GM18861 (cell line): ENCODE measurements at regions not wholly inside any gene's neighbourhood (a gene's known extent, or its start where the extent isn't known, plus 50 kb on each side); places are given as distances from the start of the nearest gene placed in this dataset.

Experiments used
- ATAC-seq: cut with Tn5 transposase; IDR thresholded peaks from one replicate; pipeline ENCODE4 v1.9.1; 2021; ENCODE audit not compliant: unreplicated experiment

DNA sequence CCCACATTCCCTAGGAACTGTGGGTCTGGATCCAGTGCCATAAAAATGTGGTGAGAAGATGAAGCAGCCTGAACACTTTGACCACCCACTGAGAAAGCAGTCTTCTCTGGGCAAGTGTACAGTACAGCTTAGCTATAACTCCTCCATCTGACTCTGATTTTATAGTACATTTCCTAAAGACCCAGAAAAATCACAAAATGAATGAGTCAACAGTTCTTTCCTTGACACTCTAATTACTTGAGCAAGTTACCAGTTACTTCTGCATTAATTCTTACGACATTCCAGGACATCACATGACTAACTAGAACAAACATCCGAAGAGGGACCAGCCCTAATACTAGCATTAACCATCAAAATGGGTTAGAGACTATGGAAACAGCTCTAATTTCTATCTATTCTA lies 148.1 kb upstream of the PEX5L start:
- no peak for ATAC-seq

DNA sequence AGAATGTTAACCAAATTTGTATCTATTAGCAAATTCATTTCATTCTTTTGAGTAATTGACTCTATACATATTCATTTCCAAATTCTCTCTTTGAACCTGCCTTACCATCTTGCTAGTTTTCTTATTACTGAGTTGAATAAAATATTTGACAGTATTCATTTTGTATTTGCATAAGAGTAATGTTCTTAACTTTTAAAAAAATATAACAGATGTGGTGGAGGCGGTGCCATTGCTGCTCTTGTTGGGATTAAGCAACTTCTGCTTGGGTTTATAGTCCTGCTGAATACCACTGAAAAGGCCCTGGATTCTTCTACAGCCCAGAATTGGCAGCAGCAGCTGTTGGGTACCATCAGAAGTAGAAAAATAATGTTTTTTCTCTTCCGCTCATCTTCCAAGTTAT lies 148.9 kb upstream of the PEX5L start:
- ATAC-seq: no peak

DNA sequence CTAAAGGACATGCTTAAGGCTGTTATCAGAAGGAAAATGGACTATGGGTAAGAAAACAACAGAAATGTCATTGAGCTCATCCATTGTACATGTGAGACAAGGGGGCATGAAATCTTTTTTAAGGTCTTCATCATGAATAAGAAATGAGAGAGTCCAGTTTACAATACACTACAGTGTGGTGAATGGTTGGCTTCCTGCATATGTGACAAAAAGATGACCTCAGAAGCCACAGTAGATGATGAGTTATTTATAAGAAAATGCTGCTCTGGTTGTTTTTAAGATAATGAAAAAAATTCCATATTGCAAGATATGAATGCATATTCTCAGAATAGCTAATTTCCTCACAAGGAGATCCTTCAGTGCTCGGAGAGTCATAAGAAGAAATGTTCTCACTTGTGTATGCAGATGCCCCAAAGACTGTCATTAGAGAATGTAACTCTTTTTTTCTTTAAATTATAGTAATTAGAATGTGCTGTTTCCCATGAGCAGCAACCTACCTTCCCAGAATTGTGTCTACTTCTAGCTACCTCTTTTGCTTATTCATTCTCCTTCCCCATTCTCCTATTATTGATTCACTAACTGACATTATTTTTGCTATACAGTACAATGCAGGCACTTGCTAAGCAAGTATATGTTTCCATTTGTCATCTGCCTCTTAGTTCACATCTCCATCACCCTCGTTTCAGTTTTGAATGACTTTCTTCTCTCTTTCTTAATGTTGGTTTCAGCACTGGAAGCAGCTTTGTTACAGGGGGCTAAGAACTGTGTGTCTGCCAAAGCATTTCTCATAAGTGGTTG lies 152.0 kb upstream of the PEX5L start:
- ATAC-seq: peak; percentile 49

DNA sequence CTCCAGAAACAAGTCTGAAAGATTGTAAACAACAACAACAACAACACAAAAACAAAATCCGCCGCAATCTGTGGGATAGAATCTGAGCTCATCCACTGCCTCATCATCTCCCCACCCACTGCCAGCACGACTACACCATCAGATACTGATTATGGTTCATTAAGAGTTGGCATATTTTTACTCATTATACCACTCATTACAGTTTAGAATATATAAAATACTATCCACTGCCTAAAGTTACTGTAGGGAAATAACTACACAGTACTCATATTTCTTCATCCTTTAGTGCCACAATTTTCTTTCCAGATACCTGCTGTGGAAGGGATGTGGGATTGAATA lies 152.5 kb upstream of the PEX5L start:
- ATAC-seq: no peak

DNA sequence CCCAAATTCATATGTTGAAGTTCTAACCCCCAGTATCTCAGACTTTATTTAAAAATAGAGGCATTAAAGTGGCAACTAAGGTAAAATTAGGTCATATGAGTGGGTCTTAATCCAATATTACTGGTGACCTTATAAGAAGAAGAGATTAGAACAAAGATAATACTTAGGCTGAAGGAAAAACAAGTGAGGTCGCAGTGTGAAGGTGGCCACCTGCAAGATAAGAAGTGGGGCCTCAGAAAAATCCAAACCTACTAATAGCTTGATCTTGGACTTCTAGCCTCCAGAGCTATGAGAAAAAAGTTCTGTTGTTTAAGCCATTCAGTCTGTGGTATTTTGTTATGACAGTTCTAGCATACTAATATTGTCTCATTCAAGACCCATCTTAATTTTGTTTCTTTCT lies 159.9 kb upstream of the PEX5L start:
- ATAC-seq: no peak

DNA sequence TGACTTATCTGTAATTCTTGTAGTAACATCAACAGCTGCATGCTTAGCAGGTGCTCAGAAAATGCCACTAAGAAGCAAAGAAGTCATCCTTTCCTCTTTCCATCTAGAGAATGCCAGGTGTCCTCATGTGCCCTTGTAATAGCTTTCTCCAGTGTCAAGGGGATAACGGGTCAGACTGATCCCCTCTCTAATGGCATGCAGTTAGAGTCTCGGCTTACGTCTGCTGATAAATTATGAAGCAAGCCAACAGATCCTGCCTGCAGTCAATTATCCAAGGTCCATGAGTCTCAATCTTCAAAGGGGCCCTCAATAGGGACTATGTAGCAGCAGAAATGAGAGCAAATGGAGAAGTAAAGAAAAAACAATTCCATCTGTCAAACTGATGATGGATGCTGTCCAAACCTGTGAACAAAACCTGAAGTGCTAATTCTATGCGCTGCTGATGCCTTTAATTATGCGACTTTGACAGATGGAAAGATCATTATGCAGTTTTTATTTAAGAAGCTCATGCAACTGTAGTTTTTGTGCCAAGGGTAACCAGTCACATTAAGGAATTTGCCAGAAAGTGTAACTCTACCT lies 162.8 kb upstream of the PEX5L start:
- ATAC-seq: no peak

DNA sequence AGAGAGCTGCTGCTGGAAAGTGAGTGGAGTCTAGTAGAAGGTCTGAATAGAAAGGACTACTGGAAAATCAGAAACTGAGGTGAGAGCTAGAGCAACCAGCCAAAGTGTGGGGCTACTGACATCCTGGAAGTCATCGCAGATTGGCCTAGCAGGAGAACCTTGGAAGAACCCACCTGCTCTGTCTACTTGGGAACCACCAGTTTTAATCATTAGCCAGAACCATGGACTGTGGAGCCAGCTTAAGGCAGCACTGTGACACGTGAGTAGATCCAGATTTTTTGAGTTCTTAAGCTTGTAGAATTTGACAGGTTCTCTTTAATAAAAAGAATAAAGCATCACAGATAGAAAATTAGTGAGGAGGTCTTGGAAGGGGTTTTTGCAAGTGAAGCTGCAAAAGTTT lies 179.1 kb upstream of the PEX5L start:
- no peak for ATAC-seq

DNA sequence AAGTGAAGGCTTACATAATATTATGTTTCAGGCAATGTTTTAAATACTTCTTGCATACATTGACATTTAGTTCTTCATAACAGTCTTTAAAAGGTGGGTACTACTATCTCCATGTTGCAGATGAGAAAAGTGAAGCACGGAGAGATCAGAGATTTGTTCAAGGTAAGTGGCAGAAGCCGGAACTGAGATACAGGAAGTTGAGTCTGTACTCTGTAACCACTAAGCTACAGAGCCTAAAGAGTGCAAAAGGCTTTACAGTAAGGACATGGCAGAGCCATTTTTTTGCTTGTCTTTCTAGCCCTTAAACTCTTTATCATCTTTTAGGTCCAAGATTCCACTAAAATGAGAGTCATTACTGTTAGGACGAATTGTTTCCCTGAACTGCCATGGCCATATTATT lies 186.5 kb upstream of the PEX5L start:
- no peak for ATAC-seq

DNA sequence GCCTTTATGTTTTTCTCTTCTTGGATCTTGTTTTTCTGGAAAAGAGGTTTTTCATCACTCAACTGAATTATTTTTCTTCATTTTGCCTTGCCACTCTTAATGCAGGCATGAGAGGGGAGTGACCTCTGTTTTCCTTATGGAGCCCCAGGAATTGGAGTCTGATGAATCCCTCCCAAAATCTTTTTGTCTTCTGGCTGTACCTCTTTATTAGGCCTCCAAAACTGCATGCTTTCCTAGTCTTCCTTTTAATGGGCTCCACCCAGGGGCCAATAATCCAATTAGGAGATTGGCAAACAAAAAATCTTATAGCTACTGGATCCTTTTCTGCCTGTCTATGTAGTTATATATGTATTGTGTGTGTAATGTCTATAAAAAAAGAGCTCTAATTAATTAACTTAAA lies 192.4 kb upstream of the PEX5L start:
- ATAC-seq: no peak

DNA sequence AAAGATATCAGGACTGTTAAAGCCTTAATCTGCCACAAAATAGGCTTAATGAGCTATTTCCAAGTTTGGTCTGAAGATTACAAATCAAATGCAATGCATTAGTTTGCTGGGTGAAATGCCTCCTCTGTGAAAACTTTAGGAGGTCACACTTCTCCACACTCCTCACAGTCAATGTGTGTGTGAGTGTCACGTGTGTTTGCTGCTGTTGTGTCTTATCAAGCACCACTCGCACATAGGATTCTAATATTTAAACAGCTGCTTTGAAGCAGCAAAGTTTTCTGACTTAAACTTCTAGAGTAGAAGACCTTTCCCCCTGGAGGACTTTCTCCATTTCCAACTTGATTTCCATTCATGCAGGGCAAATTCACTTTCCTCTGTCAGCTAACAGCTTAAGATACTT lies 203.2 kb upstream of the PEX5L start:
- ATAC-seq: no peak

DNA sequence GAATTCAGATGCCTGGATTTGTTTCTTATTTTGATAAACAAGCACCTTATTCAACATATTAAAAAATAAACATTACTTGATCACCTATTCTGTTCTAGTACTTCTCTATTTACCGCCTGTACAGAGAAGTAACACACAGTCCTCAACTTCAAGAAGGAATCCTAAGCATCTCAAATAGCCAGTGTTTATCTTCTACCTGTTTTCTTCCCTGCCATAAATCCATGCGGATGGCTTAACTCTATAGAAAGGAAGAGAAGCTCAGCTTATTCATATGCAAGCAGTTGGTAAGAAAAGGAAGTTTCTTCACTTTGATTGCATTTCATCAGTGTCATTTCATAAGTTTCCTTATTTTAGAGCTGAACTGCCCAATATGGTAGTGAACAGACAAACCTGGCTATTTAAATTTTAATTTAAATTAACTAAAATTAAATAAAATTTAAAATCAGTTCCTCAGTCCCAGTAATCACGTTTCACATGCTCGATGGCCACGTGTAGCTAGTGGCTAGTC lies 210.0 kb upstream of the PEX5L start:
- no peak for ATAC-seq

DNA sequence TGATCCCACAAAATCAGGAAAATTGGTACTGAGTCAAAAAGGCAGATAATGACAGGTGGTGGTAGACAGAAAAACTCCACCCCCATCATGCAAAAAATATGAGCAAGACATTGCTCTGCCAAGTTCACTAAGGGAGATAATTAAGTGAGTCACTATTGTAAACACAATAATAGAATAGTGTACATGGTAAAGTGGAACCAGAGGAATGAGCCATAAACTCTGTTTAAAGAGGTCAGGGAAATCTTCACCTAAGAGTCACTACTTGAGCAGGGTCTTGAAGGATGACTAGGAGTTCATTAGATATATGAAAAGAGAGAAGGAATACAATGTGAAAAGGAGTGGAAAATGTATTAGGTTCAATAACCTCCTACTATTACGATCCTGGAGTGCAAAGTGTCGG lies 213.4 kb upstream of the PEX5L start:
- ATAC-seq: no peak

DNA sequence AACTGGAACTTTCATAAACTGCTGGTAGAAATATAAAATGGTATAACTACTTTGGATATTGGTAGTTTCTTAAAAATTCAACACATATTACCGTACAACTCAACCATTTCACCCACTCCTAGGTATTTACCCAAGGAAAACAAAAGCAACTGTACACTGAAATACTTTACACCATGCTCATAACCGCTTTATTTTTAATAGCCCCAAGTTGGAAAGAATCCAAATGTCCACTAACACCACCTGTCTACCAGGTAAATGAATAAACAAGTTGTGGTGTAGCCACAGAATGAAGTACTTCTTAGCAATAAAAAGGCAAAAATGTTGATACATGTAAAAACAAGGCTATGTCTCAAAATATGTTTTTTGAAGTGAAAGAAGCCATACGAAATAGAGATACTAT lies 215.9 kb upstream of the PEX5L start:
- no peak for ATAC-seq

DNA sequence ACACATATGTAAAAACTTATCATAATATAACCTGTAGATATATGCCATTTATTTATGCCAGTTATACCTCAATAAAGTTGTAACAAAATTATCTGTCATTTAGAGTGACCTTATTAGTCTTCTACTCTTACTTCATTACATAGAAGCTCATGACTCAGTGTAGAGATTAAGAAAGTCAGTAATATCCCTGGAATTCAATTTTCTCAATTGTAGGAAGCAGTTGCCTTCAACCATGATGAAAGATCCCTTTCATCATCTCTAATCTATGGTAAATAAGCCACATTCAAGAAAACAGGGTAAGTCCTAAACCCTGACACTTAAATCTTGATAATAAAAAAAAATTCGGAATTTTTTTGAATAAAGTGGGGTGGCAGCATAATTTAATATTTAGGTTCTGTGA lies 216.5 kb upstream of the PEX5L start:
- ATAC-seq: no peak

DNA sequence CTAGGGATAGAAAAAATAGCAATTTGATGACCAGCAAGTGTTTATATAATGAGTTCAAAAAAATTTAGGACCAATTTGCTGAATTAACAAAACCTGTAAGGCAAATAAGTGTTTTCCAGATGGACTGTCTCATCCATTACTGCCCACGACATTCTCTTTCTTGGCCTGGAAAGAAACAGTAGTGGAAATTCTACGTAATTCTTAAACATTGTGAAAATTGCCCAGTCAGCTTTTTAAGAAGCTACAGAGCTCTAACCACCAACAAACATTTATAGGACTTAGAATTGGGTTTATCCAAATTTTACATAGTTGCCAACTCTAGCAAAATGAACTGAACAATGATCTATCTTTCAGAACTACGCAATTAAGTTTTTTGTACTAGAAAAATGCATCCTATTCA lies 227.7 kb upstream of the PEX5L start:
- ATAC-seq: no peak

DNA sequence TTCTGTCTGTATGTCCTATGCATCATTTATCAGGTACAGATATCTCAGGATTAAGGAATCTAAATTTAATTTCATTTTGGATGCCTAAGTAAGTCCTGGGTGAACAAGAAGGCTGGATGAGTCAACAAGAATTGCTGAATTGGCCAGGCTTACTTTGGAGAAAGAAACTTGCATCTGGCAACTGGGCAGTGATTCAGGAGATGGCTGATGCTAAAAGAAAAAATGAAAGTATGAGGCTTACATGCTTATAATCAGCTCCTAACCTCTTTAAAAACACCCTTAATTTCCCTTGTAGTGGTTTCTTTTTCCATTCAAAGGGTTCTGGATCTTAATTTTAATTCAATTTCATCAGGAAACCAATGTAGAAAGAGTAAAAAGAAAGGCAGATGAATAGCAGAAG lies 228.8 kb upstream of the PEX5L start:
- ATAC-seq: no peak

DNA sequence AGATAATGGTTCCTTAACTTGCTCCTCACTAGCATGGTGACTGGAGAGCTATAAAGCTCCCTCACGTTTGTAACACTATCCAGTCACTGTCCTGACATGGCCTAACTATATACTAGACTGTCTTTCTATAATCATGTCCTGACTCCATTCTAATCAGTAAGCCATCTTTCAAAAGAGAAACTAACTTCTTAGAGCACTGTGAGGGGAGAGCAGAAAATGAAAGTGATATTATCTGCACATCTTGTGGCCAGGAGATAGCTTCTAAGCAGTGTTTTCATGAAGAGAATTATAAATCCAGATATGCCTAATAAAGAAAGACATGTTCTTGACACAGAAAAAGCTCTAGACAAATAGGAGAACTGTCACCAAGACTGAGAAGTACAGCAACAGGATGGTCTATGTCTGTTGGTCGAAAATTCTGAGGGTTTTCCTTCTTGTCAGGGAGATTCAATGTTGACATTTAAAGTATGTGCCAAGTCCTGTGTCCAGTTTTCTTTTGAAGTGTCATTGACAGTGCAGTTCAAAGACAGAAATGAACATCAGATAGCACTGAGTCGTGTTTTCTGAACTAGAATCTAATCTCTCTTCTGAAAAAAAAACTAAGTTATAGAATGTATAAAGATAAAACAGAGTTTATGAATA lies 230.6 kb upstream of the PEX5L start:
- ATAC-seq: peak; percentile 99

DNA sequence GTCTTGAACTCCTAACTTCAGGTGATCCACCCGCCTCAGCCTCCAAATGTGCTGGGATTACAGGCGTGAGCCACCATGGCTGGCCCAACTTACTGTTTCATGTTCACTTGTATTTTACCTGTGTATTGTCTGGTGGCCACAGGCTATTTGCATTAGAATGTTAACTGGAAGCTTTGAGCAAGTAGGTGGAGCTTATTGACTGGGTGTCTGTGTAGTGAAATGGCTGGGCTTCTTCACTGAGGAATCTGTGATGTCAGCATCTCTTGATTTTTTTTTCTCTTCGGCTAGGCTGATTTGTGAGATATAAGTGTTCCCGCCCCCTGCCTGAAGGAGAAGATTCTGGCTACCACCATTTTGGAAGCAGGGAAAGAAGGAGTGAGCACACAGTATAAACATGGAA lies 237.8 kb upstream of the PEX5L start:
- ATAC-seq: no peak

DNA sequence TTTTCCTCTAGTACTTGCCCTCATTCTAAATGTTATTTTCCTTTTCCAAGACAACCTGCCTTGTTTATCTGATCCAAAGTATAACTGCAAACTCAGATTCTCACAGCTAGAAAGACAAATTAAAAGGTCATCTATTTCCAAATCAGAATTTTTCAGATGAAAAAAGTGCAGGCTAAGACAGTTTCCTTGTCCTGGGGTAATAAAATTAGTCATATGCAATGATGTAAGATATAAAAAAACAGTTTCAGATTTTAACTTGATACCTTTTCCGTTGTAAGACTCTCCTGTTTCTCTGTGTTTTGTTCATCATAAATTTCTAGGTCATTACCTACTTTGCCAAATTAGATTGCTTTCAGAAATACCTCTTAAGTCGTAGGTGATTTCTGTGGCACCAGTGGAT lies 238.4 kb upstream of the PEX5L start:
- no peak for ATAC-seq

DNA sequence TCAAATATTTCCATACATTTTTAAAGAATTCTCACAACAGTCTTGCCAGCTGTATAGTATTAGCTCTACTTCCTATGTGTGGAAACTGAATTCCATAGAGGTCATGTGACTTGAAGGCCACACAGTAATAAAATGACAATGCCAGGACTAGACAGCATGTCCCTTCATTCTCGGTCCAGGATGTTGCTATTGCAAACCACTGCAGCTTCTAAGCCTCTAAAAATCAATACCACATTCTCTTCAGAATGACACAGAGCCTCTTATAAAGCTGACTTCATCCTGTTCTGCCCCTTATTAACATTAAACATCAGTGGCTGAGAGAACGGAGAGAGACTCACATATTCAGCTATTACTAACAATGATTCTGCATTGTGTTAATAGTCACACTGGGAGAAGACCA lies 240.3 kb upstream of the PEX5L start:
- ATAC-seq: no peak

DNA sequence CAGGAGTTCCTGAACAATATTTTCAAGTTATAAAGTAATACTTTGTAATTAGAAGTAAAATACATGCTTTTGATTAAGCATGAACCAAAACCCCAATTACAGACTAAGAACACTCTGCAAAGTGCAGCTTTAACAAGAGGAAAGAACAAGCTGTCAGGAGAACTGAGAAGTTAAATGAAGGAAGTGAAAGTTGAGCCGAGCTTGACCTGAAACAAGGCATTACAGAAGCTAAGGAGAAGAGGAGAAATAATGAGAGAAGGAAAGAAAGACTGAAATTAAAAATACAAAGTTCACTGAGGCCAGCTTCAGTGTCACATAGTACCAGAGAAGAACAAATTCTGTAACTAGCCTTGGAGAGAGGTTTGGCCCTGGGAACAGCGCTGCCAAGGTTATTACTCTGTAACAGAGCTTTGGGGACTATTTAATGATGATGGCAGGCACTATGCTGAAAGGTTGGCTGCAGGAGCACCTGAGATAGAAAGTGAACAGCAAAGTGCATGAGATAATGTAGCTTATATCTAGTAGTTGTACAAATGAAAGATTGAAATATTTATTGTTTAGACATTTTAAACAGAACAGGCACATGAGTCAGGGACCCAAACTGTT lies 241.9 kb upstream of the PEX5L start:
- ATAC-seq: peak; percentile 94

DNA sequence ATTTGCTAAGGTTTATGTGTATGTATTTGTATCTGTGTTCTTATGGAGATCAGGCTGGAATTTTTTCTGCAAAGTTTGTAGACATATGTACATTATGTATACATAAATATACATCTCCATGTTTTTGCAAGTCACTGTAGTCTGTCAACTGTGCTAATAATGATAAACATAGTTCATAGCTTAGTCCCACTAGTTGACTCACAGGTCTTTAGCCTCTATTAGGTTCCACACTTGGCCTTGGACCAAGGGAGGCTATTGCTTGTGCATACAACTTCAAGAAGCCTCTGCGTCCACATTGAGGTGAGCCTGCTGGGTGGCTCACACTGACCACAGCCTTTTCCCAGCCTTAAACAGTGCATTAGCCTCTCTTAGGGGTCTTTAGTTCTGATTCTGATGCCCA lies 243.8 kb upstream of the PEX5L start:
- ATAC-seq: no peak
